ENCODE measurements at regions not wholly inside any gene's neighbourhood (a gene's known extent, or its start where the extent isn't known, plus 50 kb on each side); places are given as distances from the start of the nearest gene placed in this dataset.
A peak's percentile ranks its signal among the peaks of the same experiment; 100 is the strongest.

DNA sequence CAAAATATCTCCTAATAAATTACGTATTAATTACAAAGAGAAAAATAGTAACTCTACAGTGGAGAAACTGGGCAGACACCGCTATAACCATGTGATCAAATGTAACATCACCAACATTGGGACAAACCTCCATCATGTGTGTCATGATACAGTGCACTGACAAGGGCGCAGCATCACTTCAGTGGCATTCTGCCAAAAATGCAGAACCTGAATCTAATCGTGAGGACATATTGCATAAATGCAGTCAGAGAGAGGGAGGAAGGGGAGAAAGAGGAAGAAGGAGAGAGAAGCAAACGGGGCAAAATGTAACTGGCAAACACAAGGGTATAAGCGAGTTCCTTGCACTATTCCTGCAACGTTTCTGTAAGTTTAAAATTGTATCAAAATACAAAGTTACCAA lies 74.2 kb upstream of the MARCHF10 start:
- no peak for DNase-seq

DNA sequence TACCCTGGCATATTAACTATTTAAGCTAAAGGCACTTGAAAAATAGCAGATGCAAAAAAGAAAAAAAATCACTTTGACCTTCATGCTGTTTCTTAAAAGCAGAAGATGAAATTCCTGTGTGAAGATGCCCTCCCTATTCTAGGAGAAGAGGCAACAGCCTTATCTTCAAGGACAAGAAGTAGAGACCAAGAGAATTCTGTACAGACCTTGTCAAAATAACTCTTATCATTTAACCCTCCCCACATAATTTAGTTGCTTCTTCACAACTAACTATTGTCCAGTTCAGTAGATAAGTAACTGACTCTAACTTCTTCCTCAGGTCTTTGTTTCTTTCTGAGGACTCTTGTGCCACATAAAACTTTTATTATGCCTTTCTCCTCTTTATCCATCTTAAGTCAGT lies 72.0 kb upstream of the MARCHF10 start:
- DNase-seq: no peak

DNA sequence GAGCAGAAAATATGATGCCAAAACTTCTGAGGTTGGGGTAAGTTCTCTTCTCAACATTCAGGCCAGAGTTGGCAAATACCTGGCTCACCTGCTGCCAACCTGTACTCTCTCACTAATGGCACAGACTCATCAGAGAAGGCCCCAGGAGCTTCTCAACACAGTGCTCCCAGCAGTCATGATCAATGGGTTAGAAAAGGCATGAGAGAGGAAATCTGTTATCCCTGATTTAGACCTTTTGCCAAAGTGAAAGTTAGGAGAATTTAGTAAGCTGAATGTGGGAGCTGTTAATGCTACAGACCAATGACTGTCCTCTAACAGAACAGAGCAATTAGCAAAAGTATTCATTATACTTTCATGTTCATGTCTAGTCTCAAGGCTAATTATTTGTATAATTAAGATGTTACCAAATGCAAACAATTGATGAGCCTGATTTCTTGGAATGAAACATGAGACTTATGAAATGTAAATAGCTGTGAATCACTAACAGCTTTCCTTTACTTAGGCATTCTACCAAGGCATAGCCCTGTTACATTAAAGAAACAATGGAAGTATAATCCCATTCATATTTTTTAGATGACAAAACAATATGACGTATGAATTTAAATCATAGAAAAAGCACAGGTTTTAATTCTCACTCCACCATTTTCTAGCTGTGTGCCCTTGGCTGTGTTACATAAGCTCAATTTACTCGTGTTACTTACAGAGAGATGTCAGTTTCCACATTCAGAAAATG lies 68.7 kb upstream of the MARCHF10 start:
- DNase-seq: no peak

DNA sequence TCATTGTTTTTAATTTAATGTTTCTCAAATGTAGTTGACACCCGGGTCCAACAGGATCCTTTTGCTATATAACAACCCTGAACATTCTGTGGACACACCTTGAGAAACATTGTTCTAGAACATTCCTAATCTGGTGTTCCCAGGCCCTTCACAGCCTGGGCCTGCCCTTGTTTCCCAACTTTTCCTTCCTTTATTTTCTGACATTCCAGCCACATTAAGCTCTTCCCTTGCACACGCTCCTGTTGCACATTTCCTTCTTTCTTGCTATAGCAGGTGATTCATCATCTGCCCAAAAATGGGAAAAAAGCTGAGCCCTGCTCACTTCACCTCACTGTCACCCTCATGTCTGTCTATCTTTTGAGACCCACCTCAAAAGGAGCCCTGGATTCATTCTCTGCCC lies 67.9 kb upstream of the MARCHF10 start:
- DNase-seq: no peak

DNA sequence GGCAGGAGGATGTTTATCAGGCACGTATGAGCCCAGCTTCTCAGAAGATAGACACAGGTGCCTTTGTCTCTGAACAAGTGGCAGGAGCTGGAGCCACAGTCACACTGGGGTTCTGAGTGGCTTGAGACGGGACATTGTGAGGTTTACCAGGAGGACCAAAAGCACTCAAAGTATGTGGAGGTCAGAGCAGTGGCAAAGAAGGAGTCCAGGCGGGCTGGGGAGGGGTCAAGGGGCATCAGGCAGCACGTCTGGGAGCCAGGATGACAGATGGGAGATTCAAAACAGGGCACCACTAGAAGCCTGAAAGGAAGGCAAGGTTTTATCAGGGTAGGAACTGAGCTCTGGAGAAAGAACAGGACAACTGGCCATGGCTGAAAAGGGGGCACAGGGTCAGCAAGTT lies 67.2 kb upstream of the MARCHF10 start:
- DNase-seq: no peak

DNA sequence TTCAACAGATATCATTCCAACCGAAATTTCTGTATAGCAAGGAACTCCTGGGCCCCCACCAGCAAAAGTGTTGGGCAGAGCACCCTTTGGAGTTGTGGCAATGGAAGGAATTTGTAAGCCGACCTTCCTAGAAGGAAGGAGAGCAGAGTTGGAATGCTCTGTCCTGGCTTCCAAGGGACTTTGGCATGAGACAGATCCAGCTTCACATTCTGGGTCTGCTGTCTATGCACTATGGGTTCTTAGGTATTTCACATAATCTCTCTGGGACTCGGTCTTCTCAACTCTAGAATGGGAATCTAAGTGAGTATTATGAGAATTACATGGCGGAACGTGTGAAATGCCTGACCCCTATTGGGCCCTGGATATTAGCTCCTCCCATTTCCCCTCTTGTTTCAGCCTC lies 63.2 kb upstream of the MARCHF10 start:
- no peak for DNase-seq

DNA sequence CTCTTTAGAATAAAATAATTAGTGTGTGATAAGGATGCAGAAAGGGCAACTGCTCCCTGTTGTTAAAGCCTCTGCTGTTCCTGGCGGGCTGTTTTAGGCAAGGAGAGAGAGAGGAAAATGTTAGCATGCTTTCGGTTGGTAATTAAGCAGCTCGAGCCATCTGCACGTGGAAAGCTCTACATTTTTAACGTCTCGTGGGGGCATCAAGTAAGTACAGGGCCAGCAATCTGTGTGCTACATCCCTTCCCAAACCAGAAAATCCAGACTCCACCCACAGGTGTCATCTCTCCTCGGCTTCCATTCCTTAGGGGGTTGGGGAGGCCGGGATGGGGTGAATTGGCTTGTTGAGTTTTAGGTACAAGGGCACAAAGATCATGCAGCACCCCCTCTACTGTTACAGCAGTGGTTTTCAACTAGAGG lies 62.4 kb upstream of the MARCHF10 start:
- DNase-seq: peak; percentile 52

DNA sequence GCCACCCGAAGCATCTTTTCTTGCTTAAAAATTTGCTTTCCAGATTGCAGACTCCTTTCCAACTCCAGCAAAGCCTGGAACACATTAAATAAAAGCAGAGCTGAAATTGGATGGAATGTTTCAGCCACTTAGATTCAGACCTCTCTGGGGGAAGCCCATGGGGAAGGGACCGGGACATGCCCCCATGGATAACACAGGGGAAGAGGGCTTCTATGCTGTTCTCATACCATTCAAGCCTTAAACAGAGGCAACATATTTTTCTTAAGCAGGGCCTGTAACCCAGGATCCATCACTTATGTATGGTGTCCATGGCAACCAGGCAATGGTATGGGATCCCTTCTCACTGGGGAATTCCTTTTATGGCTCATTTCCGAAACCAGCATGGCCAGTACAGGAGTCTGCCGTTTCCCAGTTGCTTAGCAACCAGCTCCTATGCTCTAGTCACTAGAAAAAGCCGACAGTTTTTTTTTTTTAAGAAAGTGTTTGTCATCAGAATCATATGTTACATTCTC lies 62.0 kb upstream of the MARCHF10 start:
- DNase-seq: peak; percentile 56

DNA sequence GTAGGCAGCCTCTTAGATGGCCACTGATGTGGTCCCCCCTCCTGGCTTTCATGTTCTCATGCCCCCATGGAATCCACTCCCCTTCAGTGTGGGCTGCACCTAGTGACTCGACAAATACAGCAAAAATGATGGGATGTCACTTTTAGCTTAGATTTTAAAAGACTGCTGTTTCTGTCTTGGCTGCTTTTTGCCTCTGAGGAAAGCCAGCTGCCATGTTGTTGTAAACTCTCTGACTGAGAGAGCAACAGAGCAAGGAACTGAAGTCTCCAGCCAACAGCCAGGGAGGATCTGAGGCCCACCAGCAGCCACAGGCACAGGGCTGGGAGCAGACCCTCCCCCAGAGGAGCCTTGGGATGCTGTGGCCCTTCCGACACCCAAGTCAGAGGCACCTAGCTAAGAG lies 60.6 kb upstream of the MARCHF10 start:
- no peak for DNase-seq

DNA sequence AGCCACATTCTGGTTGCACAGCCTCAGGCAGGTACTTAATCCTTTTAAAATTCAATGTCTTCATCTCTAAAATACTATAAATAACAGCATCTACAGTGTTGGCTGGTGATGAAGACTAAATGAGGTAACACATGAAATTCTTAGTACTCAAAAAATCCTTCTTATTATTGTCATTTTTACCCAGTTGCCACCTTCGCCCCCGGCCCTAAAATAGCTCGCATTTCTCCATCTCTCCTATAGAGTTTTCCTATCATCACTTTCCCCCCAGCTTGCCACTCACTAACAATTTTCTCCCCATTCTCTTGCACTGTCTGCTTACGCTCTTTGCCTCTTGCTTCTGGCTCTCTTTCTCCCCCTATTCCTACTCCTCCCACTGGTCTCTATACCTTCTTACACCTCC lies 59.9 kb upstream of the MARCHF10 start:
- DNase-seq: no peak

DNA sequence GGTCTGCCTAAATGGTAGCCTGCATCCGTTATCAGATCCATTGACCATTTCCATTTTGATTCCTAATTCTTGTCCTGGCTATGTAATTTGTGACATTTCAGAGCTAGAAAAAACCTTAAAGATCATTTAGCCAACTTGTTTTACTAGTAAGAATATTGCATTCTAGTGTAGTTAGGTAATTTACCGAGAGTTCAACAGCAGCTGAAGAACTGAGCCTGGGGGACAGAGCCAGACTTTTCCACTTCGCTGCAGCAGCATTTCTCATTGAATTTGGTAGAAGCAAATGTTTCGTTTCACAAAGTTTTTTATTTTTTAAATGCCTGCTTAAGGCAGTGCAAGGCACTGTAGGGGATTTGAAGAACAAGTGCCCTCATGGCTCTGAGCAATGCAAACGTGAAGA lies 59.2 kb upstream of the MARCHF10 start:
- DNase-seq: no peak

DNA sequence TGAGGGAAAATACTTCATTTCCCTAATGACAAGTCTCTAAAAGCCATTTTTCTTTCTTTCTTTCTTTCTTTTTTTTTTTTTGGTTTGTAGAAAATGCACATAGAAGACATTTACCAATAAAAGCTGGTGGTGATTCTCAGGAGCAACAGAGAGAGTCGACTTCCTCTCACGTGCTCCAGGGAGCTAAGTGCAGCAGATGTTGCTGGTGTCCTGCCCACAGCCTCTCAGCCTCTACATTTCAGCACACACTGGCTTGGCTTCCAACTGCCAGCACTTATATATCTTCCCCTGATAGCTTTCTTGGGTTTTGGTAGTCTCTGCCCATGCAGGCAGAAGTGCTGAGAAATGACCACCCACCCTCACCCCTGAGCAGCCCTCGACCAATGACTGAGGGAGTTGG lies 58.4 kb upstream of the MARCHF10 start:
- DNase-seq: no peak

DNA sequence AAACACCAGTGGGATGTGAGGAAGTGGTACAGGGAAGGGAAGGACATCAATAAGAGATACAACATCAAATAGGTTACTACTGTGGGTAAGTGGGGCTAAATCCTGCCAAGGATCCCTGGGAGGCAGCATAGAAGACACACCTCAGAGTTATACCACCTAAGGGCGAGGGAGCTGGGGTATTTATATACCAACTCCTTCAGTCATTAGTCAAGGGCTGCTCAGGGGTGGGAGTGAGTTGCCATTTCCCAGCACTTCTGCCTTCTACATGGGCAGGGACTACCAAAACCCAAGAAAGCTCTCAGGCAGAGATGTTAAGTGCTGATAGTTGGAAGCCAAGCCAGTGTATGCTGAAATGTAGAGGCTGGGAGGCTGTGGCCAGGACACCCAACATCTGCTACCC lies 57.5 kb upstream of the MARCHF10 start:
- DNase-seq: no peak

DNA sequence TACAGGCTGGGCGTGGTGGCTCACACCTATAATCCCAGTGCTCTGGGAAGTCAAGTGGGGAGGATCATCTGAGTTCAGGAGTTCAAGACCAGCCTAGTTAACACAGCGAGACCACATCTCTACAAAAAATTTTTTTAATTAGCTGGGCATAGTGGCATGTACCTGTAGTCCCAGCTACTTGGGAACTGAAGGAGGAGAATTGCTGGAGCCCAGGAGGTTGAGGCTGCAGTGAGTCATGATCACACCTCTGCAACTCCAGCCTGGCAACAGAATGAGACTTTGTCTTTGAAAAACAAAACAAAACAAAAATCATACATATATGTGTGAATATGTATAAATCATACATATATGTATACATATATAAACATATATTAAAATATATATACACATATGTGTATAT lies 54.1 kb upstream of the MARCHF10 start:
- DNase-seq: no peak

DNA sequence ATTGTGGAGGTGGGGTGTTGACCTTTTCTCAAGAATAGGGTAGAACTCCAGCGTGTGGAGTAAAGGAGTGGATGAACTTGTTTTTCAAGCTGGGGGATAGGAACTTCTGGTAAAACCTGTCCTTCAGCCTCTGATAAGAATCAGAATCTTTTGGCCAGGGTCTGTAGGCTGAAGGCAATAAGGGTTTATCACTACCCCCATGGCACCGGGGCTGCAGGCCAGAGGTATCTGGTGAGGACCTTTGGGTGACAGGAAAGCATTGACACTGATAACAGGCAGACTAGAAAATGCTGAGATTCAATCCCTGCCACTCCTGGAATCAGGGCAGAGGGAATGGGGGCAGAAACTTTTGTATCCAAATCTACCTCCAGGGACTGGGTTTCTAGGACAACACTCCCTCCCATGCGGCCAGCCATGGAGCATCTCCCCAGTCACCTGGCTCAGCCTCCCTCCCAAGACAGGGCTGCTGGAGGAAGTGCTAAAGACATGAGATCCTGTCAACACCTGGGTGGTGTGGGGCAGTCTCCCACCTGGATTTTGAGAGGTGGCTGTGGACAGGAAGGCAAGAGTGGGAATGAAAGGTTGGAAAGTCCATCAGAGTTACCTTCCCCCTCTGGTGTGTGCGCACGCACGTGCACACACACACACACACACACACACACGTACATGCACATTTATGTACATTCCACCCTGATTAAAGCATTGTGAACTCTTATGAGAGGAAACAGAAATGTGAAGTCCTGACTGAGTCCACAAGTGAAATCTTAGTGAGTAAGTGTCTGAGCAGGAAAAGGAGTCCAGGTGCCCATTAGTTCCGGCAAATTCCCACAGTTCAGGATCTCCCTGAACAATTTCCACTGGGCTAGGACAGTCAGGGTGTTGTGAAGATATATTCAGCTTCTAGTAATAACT lies 53.1 kb upstream of the MARCHF10 start:
- DNase-seq: no peak

DNA sequence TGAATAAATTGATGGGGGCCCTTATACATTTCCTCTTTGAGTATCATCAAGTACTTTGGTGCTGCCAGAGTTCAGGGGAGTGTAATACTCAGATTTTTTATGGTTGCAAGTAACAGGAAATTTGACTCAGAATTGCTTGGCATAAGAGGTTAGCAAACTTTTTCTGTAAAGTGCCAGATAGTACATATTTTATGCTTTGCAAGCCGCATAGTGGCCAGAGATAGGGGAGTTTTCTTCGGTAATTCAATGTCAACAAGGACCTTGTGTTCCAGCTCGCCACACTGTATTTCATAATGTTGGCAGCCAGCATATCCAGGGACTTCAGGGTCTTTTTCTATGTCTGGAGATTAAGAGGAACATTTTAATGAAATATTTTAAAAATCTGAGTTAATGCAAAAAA lies 51.0 kb upstream of the MARCHF10 start:
- no peak for DNase-seq
